ENCODE measurements at regions not wholly inside any gene's neighbourhood (a gene's known extent, or its start where the extent isn't known, plus 50 kb on each side); places are given as distances from the start of the nearest gene placed in this dataset.

- TF ChIP-seq SUZ12 (IDR thresholded peaks at IDR 0.05; ENCODE audit: extremely low read depth, insufficient read depth, insufficient read length) (no peak), ZNF274 (IDR thresholded peaks at IDR 0.05; ENCODE audit: low read depth, low read length) (no peak)
Measured at GRCh38 chr17:34437188-34437587, 74.2 kb upstream of the CCL1 start.

All from NT2/D1 (cell line).